ENCODE measurements at regions not wholly inside any gene's neighbourhood (a gene's known extent, or its start where the extent isn't known, plus 50 kb on each side); places are given as distances from the start of the nearest gene placed in this dataset.

DNA sequence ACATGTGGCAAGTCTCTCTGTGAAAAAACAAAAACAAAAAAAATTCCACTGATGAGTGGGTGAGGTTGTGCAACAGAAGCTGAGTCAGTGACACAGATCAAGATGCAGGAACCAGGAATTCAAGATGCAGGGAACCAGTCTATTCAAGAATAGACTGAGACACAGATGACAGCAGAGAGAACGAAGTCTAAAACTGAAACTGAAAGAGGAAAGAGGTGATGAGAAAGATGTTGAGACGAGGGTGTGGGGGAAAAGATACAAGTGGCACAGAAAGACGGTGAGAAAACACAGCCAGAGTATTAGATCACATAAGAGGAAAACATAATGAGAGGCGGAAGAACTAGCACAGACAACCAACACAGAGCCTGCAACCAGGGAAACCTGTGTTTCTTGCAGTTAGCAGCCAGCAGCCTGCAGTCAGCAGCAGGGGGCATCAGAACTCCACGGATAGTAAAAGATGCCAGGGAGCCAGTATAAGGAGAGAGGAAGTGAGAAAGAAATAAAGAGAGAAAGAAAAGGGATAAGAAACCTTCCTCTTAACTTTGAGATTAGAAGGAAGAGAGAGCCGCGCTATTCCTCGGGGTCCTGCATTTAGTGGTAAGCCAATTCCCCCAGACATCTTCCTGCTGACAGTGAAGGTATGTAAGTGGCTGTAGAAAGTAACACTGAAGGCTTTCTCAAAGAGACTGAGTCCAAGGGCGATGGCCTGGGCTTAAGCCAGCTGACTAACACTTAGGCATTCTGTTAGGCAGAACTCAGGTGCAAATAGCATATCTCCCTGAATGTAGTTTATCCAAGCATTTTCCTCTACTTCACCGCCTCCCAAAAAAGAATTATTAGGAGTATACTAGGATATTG lies 79.0 kb downstream of the TLR4 start:
- H3K9me3 ChIP-seq (ENCODE audit: control insufficient read depth in 2 of 3, insufficient read depth in 1 of 3, low read length in 3 of 3) = no peaks in the 10 kb centered on the region
- TF ChIP-seq, protein P1, sequence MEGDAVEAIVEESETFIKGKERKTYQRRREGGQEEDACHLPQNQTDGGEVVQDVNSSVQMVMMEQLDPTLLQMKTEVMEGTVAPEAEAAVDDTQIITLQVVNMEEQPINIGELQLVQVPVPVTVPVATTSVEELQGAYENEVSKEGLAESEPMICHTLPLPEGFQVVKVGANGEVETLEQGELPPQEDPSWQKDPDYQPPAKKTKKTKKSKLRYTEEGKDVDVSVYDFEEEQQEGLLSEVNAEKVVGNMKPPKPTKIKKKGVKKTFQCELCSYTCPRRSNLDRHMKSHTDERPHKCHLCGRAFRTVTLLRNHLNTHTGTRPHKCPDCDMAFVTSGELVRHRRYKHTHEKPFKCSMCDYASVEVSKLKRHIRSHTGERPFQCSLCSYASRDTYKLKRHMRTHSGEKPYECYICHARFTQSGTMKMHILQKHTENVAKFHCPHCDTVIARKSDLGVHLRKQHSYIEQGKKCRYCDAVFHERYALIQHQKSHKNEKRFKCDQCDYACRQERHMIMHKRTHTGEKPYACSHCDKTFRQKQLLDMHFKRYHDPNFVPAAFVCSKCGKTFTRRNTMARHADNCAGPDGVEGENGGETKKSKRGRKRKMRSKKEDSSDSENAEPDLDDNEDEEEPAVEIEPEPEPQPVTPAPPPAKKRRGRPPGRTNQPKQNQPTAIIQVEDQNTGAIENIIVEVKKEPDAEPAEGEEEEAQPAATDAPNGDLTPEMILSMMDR (IDR thresholded peaks at IDR 0.05; ENCODE audit: borderline replicate concordance, extremely low read depth, insufficient read depth) = peak; percentile 88
- peak overlapping the region; percentile 72 to 90 (median 77) for H3K4me3 ChIP-seq (ENCODE audit: low read length in 3 of 3)
- H3K27ac ChIP-seq (ENCODE audit: low read depth in 2 of 2, low read length in 2 of 2) = peak overlapping the region; percentile 36 to 43
- peak overlapping the region; percentile 18 to 65 (median 41) for H3K9ac ChIP-seq (ENCODE audit: low read length in 3 of 3)
- no peaks in the 10 kb centered on the region for H3K27me3 ChIP-seq (ENCODE audit: control insufficient read depth, insufficient read depth, low read length)
- FAIRE-seq (peak; percentile 41), DNase-seq (peak; percentile 82 to 89 (median 87))
- intact Hi-C loops (cut with DNase I) = no loop called here
- H3K36me3 ChIP-seq (ENCODE audit: control insufficient read depth in 2 of 3, insufficient read depth in 3 of 3, low read length in 3 of 3) = no peaks in the 10 kb centered on the region
- peaks cover 0 to 13% (median 0%) of the 10 kb centered on the region in 3 donors for H3K4me1 ChIP-seq (ENCODE audit: control insufficient read depth in 2 of 3, insufficient read depth in 2 of 3, low read depth in 1 of 3, low read length in 3 of 3)

DNA sequence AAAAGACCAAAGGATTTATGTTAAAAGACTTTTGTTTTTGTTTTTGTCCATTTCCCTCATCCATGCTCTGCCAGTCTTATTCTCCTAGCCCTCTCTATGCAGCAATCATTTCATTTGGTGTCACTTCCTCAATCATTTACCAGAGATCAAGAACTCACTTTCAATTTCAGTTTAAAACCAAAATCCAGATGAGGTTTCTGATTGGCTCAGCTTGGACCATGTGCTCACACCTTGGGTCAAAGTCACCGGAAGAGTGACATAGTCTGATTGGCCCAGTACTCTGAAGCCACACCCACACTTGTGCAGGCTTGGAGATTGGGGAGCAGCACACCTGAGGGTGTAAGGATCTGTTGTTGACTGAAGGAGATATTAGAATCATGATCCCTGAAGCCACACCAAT lies 79.6 kb downstream of the TLR4 start:
- TF ChIP-seq, protein P1 (IDR thresholded peaks at IDR 0.05; ENCODE audit: borderline replicate concordance, extremely low read depth, insufficient read depth) = no peak

DNA sequence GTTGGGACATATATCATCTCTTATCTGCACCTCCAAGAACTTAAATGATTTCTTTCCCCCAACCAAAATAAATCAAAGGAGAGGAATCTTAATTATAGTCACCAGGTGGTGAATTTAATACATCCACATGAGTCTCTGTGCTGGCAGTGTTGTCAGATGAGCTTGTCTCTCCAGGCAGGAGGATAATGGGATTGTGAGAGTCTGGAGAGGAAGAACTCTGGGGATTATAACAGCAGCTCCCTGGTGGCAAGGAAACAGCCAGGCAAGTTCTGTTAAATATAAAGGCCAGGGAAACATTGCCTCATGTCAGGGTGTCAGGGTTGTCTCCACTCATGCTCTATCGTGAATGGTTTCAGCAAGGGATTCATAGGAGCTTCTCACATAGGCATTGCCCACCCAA lies 80.8 kb downstream of the TLR4 start:
- intact Hi-C loops (cut with DNase I) = no loop called here
- no peaks in the 10 kb centered on the region for H3K36me3 ChIP-seq (ENCODE audit: control insufficient read depth in 2 of 3, insufficient read depth in 3 of 3, low read length in 3 of 3)
- H3K9me3 ChIP-seq (ENCODE audit: control insufficient read depth in 2 of 3, insufficient read depth in 1 of 3, low read length in 3 of 3) = no peaks in the 10 kb centered on the region
- H3K27ac ChIP-seq (ENCODE audit: low read depth in 2 of 2, low read length in 2 of 2) = no peak overlapping the region
- H3K9ac ChIP-seq (ENCODE audit: low read length in 3 of 3) = no peak overlapping the region
- FAIRE-seq = no peak
- TF ChIP-seq, protein P1 (IDR thresholded peaks at IDR 0.05; ENCODE audit: borderline replicate concordance, extremely low read depth, insufficient read depth) = no peak
- no peak overlapping the region for H3K4me3 ChIP-seq (ENCODE audit: low read length in 3 of 3)
- peaks cover 0 to 13% (median 0%) of the 10 kb centered on the region in 3 donors for H3K4me1 ChIP-seq (ENCODE audit: control insufficient read depth in 2 of 3, insufficient read depth in 2 of 3, low read depth in 1 of 3, low read length in 3 of 3)
- DNase-seq = no peak
- no peaks in the 10 kb centered on the region for H3K27me3 ChIP-seq (ENCODE audit: control insufficient read depth, insufficient read depth, low read length)

More for the DNA sequence above, 79.6 kb downstream of the TLR4 start:
- Histone ChIP-seq H3K36me3 (ENCODE audit: control insufficient read depth in 2 of 3, insufficient read depth in 3 of 3, low read length in 3 of 3) (no peaks in the 10 kb centered on the region), H3K27ac (ENCODE audit: low read depth in 2 of 2, low read length in 2 of 2) (no peak overlapping the region), H3K9me3 (ENCODE audit: control insufficient read depth in 2 of 3, insufficient read depth in 1 of 3, low read length in 3 of 3) (no peaks in the 10 kb centered on the region), H3K27me3 (ENCODE audit: control insufficient read depth, insufficient read depth, low read length) (no peaks in the 10 kb centered on the region), H3K4me1 (ENCODE audit: control insufficient read depth in 2 of 3, insufficient read depth in 2 of 3, low read depth in 1 of 3, low read length in 3 of 3) (peaks cover 0 to 13% (median 0%) of the 10 kb centered on the region in 3 donors), H3K9ac (ENCODE audit: low read length in 3 of 3) (no peak overlapping the region), H3K4me3 (ENCODE audit: low read length in 3 of 3) (peak overlapping the region in 2 of 3 donors; percentile 77 to 90)
- FAIRE-seq (no peak), DNase-seq (no peak)
- intact Hi-C loops (cut with DNase I) = no loop called here
